GM13977 (cell line): ENCODE measurements at regions not wholly inside any gene's neighbourhood (a gene's known extent, or its start where the extent isn't known, plus 50 kb on each side); places are given as distances from the start of the nearest gene placed in this dataset.

Experiments used
- DNase-seq: peaks from one replicate; pipeline ENCODE4 v3.0.0; 2012; ENCODE audit warnings: low spot score
- in situ Hi-C: fragments of 300-500 bp; cut with MboI; formaldehyde crosslinking; loops from one replicate; pipeline ENCODE4 v1.12.0; 2022; ENCODE audit warnings: low sequenced_read_pairs, low pct_unique_long_range_greater_than_20kb, mixed read lengths, inconsistent platforms; ENCODE audit not compliant: unreplicated experiment
- TF ChIP-seq, protein P1 (sequence below): IDR thresholded peaks from 2 replicates; pipeline ENCODE4 v1.5.1; 2012; ENCODE audit warnings: mild to moderate bottlenecking, control low read depth; ENCODE audit not compliant: insufficient read depth; ENCODE audit errors: extremely low read depth, missing control alignments

DNA sequence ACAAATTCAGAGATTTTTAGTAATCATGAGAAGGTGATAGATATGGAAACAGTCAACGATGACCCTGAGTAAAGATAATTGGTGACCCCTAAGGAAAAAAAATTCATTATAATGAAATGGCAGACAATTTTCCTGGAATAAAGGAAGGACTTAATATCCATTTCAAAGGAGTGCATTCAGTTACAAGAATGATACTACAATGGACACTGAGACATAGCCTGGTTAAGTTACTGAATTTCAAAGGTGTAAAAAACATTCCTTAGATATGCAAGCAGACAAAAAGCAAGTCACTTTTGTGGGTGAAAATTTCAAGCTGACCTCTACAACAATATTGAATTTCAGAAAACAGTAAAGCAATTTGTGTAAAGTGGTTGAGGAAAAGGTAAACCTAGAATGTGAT, 1012.5 kb upstream of the SEMA6A start:
- TF ChIP-seq, protein P1, sequence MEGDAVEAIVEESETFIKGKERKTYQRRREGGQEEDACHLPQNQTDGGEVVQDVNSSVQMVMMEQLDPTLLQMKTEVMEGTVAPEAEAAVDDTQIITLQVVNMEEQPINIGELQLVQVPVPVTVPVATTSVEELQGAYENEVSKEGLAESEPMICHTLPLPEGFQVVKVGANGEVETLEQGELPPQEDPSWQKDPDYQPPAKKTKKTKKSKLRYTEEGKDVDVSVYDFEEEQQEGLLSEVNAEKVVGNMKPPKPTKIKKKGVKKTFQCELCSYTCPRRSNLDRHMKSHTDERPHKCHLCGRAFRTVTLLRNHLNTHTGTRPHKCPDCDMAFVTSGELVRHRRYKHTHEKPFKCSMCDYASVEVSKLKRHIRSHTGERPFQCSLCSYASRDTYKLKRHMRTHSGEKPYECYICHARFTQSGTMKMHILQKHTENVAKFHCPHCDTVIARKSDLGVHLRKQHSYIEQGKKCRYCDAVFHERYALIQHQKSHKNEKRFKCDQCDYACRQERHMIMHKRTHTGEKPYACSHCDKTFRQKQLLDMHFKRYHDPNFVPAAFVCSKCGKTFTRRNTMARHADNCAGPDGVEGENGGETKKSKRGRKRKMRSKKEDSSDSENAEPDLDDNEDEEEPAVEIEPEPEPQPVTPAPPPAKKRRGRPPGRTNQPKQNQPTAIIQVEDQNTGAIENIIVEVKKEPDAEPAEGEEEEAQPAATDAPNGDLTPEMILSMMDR, result no peak
- no peak for DNase-seq
- in situ Hi-C loops, result no loop called here

DNA sequence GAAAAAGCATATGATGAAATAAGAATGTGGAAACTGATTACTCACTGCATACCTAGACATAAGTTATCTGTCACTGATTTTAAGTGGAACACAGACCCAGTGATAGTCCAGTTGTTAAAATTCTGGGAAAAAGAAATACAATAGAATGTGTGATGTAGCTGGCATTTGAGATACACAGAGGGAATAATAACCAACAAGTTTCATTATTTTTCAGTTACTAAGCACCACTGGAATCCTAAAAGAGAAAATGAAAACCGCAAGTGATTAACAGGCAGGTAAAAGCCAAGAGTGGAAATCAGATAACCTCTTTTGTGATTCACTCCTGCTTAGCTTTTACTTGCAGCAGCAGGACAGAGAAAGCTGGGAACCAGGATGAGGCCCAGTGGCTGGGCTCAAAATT, 994.0 kb upstream of the SEMA6A start:
- TF ChIP-seq, protein P1, result no peak
- in situ Hi-C loops, result no loop called here
- DNase-seq, result no peak

DNA sequence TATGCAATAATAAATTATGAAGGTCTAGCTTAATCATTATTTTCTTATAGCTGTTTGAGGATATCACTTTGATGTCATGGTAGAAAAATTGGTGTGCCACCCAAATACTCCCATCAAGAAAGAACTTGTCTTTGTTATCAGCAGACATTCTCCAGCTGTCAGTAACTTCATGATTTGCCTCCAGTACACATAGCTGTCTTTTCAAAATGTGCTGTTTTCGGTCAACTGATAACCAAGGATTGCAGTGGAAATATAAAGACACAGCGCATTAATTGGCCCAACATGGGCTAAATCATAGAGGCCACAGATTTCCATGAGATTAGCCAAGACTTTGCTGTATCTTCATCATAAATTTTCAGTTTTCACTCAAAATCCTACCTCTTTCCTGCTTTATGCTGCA, 993.5 kb upstream of the SEMA6A start:
- DNase-seq, result no peak
- TF ChIP-seq, protein P1, result no peak
- in situ Hi-C loops, result no loop called here

DNA sequence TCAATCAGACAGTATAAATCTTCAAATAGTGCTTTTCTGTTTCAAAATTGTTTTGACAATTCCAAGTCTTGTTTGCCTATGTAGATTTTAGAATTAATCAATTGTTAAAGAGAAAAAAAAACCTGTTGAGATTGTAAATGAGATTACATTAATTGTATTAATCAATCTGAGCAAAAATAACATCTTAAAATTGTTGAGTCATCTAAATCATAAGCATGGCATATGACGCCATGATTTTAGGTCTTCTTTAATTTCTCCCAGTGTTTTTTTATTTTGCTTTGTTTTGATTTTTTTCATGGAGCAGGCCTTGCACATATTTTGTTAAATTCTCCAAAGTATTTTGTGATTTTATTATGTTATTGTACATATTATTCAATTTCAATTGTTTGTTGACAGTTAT, 988.0 kb upstream of the SEMA6A start:
- no peak for DNase-seq
- TF ChIP-seq, protein P1, result no peak
- in situ Hi-C loops, result no loop called here

DNA sequence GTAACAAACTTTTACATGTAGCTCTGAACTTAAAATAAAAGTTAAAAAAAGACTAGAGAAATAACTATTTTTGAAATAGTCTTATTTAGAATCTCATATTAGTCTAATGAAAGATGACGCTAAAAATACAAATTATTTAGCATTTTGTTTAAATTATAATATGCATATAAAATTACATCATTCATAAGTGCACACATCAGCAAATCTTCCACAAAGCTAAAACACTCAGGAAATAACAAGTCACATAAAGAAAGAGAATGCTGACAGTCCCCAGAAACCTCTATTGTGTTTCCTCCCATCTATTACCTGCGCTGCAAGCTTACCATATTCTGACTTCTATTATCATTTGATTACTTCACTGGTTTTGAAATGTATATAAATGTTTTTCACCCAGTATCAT, 986.9 kb upstream of the SEMA6A start:
- DNase-seq, result no peak
- in situ Hi-C loops, result no loop called here
- TF ChIP-seq, protein P1, result no peak

DNA sequence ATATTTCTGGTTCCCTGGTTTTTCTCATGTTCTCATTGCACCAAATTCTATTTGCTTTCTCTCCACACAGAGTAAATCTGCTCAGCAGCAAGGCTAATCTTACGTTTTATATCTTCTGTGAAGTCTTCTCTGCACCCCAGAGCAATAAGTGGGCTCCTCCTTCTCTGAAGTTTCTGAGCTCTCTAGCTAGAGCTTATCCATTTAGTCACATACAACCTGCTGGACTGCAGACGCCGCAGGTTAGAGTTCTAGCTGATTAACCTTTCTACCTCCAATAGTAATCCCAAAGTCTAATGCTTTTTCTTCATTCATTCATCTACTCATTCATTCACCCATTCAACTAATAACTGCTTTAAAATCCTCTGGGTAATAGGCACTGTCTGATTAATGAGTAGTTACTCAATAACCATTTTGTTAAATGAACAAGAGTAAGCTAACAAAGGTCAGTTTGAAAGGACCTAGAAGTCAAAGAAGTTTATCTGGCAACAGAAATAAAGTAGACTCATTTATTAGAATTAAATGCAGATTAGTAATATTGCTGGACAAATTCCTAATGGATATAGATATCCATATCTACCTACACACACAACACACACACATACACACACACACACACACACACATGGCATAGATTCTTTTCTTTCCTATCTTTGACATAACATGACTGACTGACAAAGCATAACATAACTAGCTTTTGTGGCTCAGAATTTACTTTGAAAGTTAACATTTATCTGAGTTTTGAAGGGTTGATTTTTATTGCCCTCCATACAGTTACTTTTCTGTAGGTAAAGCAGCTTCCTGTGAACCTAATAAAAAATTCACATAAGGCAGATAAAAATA, 984.6 kb upstream of the SEMA6A start:
- in situ Hi-C loops, result no loop called here
- no peak for DNase-seq

More for the DNA sequence above, 984.6 kb upstream of the SEMA6A start:
- TF ChIP-seq, protein P1, result no peak
